Ishikawa (cell line): ENCODE measurements at regions not wholly inside any gene's neighbourhood (a gene's known extent, or its start where the extent isn't known, plus 50 kb on each side); places are given as distances from the start of the nearest gene placed in this dataset.

Experiments
- CEBPB ChIP-seq: IDR thresholded peaks from 2 replicates; pipeline ENCODE4 v1.6.1; 2012
- RAD21 ChIP-seq: IDR thresholded peaks from 2 replicates; pipeline ENCODE4 v1.6.1; 2012; ENCODE audit warnings: low read depth
- REST ChIP-seq: IDR thresholded peaks from 2 replicates; pipeline ENCODE4 v1.6.1; 2012; ENCODE audit warnings: low read depth, mild to moderate bottlenecking
- TEAD4 ChIP-seq: IDR thresholded peaks from 2 replicates; pipeline ENCODE4 v1.6.1; 2012

DNA sequence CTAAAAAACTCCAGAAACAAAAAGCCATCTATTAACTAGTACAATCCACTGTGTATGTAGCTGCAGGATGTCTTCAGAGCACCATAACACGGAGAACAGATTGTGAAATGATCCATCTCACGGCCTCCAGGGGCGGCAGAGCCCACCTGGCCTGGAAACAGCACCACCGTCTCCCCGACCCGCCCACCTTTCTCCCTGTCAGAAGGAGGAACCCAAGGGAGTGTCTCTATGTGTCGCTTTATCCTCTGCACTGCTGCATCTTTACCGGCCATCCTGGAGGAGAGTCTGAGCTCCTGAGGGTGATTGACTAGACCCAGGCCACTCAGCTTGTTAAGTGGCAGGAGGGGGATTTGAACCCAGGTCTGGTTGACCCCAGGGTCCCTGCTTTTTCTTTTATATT is 405.0 kb downstream of the MATN1 start:
- no peak for TF ChIP-seq TEAD4
- no peak for TF ChIP-seq RAD21
- TF ChIP-seq CEBPB, result no peak
- TF ChIP-seq REST, result no peak
